ENCODE measurements at regions not wholly inside any gene's neighbourhood (a gene's known extent, or its start where the extent isn't known, plus 50 kb on each side); places are given as distances from the start of the nearest gene placed in this dataset.

GRCh38 chr9:75365196-75365595 lies 276.9 kb downstream of the OSTF1 start:
- no peaks in the 10 kb centered on the region for H3K36me3 ChIP-seq (replicated peaks in 1 of 2; ENCODE audit: control insufficient read depth in 1 of 2, insufficient read depth in 2 of 2, low read length in 1 of 2)
- no peak overlapping the region for H3K9ac ChIP-seq
- ChIA-PET CTCF (no interaction called here), POLR2A (no interaction called here)
- no peak overlapping the region for H3K4me2 ChIP-seq
- H3K79me2 ChIP-seq (ENCODE audit: insufficient read depth), result no peaks in the 10 kb centered on the region
- no peaks in the 10 kb centered on the region for H3K4me1 ChIP-seq (ENCODE audit: control insufficient read depth in 1 of 2, insufficient read depth in 2 of 2, low read depth in 1 of 2, low read length in 1 of 2)
- 6% methylated on average over 1 of the region's 1 CpG for WGBS (ENCODE audit: low lambda C conversion rate)
- H3K27ac ChIP-seq (ENCODE audit: low read depth in 2 of 2, low read length in 1 of 2), result no peak overlapping the region
- no peaks in the 10 kb centered on the region for H3K9me2 ChIP-seq
- no peaks in the 10 kb centered on the region for H3F3A ChIP-seq (replicated peaks; ENCODE audit: insufficient read depth)
- no peaks in the 10 kb centered on the region for H3K27me3 ChIP-seq (ENCODE audit: insufficient read depth)
- TF ChIP-seq YY1 (IDR thresholded peaks at IDR 0.05; ENCODE audit: low read depth), result no peak
- no peak for TF ChIP-seq ELF1 (IDR thresholded peaks at IDR 0.05)
- TF ChIP-seq TAF1 (IDR thresholded peaks at IDR 0.05; ENCODE audit: borderline replicate concordance, low read depth, low read length), result no peak
- TF ChIP-seq PBX3 (IDR thresholded peaks at IDR 0.05), result no peak
- no peak for TF ChIP-seq JUND (IDR thresholded peaks at IDR 0.05)
- DNase-seq, result no peak
- no peaks in the 10 kb centered on the region for H4K20me1 ChIP-seq (ENCODE audit: insufficient read depth)
- no peak overlapping the region for H2AFZ ChIP-seq (ENCODE audit: low read depth)
- no peak overlapping the region for H3K4me3 ChIP-seq (ENCODE audit: low read depth in 2 of 2, low read length in 1 of 2)
- no peaks in the 10 kb centered on the region for H3K9me3 ChIP-seq

GRCh38 chr9:75369989-75370388 lies 281.7 kb downstream of the OSTF1 start:
- no peak overlapping the region for H3K4me3 ChIP-seq (ENCODE audit: low read depth in 2 of 2, low read length in 1 of 2)
- H4K20me1 ChIP-seq (ENCODE audit: insufficient read depth), result no peaks in the 10 kb centered on the region
- H3K27me3 ChIP-seq (ENCODE audit: insufficient read depth), result no peaks in the 10 kb centered on the region
- no peaks in the 10 kb centered on the region for H3K36me3 ChIP-seq (replicated peaks in 1 of 2; ENCODE audit: control insufficient read depth in 1 of 2, insufficient read depth in 2 of 2, low read length in 1 of 2)
- no peaks in the 10 kb centered on the region for H3F3A ChIP-seq (replicated peaks; ENCODE audit: insufficient read depth)
- TF ChIP-seq REST (IDR thresholded peaks at IDR 0.05; ENCODE audit: low read depth, low read length), result no peak
- no peak for TF ChIP-seq ZBTB33 (IDR thresholded peaks at IDR 0.05; ENCODE audit: borderline replicate concordance, low read depth)
- TF ChIP-seq CTCF (IDR thresholded peaks at IDR 0.05), result no peak
- TF ChIP-seq GATA2 (CRISPR knock-in tag; IDR thresholded peaks at IDR 0.05), result no peak
- TF ChIP-seq ELF1 (IDR thresholded peaks at IDR 0.05), result no peak
- no peak for TF ChIP-seq YY1 (IDR thresholded peaks at IDR 0.05; ENCODE audit: low read depth)
- no peaks in the 10 kb centered on the region for H3K9me2 ChIP-seq
- H3K9ac ChIP-seq, result no peak overlapping the region
- WGBS (ENCODE audit: low lambda C conversion rate), result 8% methylated on average over 5 of the region's 5 CpGs
- CTCF ChIA-PET, result interaction anchor here (1.4 kb wide), 1 partner anchor 8 kb away, joined by 3 read pairs; no protein-coding TSS in a partner anchor
- no peak overlapping the region for H2AFZ ChIP-seq (ENCODE audit: low read depth)
- POLR2A ChIA-PET, result no interaction called here
- no peaks in the 10 kb centered on the region for H3K79me2 ChIP-seq (ENCODE audit: insufficient read depth)
- H3K27ac ChIP-seq (ENCODE audit: low read depth in 2 of 2, low read length in 1 of 2), result no peak overlapping the region
- H3K9me3 ChIP-seq, result no peaks in the 10 kb centered on the region
- no peak for DNase-seq
- no peaks in the 10 kb centered on the region for H3K4me1 ChIP-seq (ENCODE audit: control insufficient read depth in 1 of 2, insufficient read depth in 2 of 2, low read depth in 1 of 2, low read length in 1 of 2)
- H3K4me2 ChIP-seq, result no peak overlapping the region
